GM19397 (cell line): ENCODE measurements at regions not wholly inside any gene's neighbourhood (a gene's known extent, or its start where the extent isn't known, plus 50 kb on each side); places are given as distances from the start of the nearest gene placed in this dataset.
"Not testable (repeated sequence)": the region's sequence is repeated elsewhere in the genome, so short reads cannot be mapped to it uniquely, and the experiment has no call there.

Source experiments
- ATAC-seq: cut with Tn5 transposase; IDR thresholded peaks from one replicate; pipeline ENCODE4 v1.9.1; 2021; ENCODE audit warnings: mild to moderate bottlenecking, moderate library complexity; ENCODE audit not compliant: unreplicated experiment

GRCh38 chr16:63129411-63130125, 1093.3 kb upstream of the CDH8 start:
- no peak for ATAC-seq

- ATAC-seq = not testable (repeated sequence)
Observed at GRCh38 chr16:63119905-63120304, 1083.7 kb upstream of the CDH8 start.

GRCh38 chr16:63100082-63100481, 1063.8 kb upstream of the CDH8 start:
- ATAC-seq = no peak

GRCh38 chr16:63096857-63097256, 1060.6 kb upstream of the CDH8 start:
- ATAC-seq = no peak

GRCh38 chr16:63092736-63093135, 1056.5 kb upstream of the CDH8 start:
- ATAC-seq = no peak

GRCh38 chr16:63082101-63082500, 1045.9 kb upstream of the CDH8 start:
- no peak for ATAC-seq

GRCh38 chr16:63080746-63081145, 1044.5 kb upstream of the CDH8 start:
- no peak for ATAC-seq

GRCh38 chr16:63069047-63069446, 1032.8 kb upstream of the CDH8 start:
- no peak for ATAC-seq

GRCh38 chr16:63067141-63067540, 1030.9 kb upstream of the CDH8 start:
- no peak for ATAC-seq

- no peak for ATAC-seq
Observed at GRCh38 chr16:63066552-63066951, 1030.3 kb upstream of the CDH8 start.

GRCh38 chr16:63061319-63061718, 1025.1 kb upstream of the CDH8 start:
- ATAC-seq = no peak

GRCh38 chr16:63059676-63060075, 1023.4 kb upstream of the CDH8 start:
- ATAC-seq = no peak

GRCh38 chr16:63057341-63057740, 1021.1 kb upstream of the CDH8 start:
- no peak for ATAC-seq

GRCh38 chr16:63050391-63050790, 1014.2 kb upstream of the CDH8 start:
- no peak for ATAC-seq

GRCh38 chr16:63038397-63039106, 1002.3 kb upstream of the CDH8 start:
- no peak for ATAC-seq

GRCh38 chr16:63037761-63038396, 1001.6 kb upstream of the CDH8 start:
- ATAC-seq = no peak

GRCh38 chr16:63018581-63019223, 982.5 kb upstream of the CDH8 start:
- no peak for ATAC-seq

- no peak for ATAC-seq
Observed at GRCh38 chr16:63008688-63009087, 972.5 kb upstream of the CDH8 start.

GRCh38 chr16:63005356-63005755, 969.1 kb upstream of the CDH8 start:
- no peak for ATAC-seq

- no peak for ATAC-seq
Observed at GRCh38 chr16:62989480-62989879, 953.2 kb upstream of the CDH8 start.

- no peak for ATAC-seq
Observed at GRCh38 chr16:62985722-62986121, 949.5 kb upstream of the CDH8 start.

GRCh38 chr16:62978451-62978850, 942.2 kb upstream of the CDH8 start:
- ATAC-seq = no peak
